Tibial nerve (tissue), 4 donors: ENCODE measurements at regions not wholly inside any gene's neighbourhood (a gene's known extent, or its start where the extent isn't known, plus 50 kb on each side); places are given as distances from the start of the nearest gene placed in this dataset.

Source experiments
- EP300 ChIP-seq, 2 donors: sonication (generic); formaldehyde crosslinking; IDR thresholded peaks; one replicate each; pipeline ENCODE4 v1.6.1; 2017; ENCODE audit warnings: antibody characterized with exemption in 2 of 2, mild to moderate bottlenecking in 1 of 2
- POLR2A ChIP-seq, 2 donors: fragments of 450-650 bp; IDR thresholded peaks; one replicate each; pipeline ENCODE4 v1.6.1; 2017; ENCODE audit warnings: antibody characterized with exemption in 2 of 2, mild to moderate bottlenecking in 2 of 2, moderate library complexity in 2 of 2
- TF ChIP-seq, protein P1 (sequence below), 5 experiments: fragments of 200-600 bp in 3 of 5; fragments of 450-650 bp in 2 of 5; sonication (generic) in 3 of 5; IDR thresholded peaks; one replicate each; pipeline ENCODE4 v1.5.1; 2016 to 2019; ENCODE audit warnings: antibody characterized with exemption in 5 of 5, mild to moderate bottlenecking in 3 of 5, moderate library complexity in 2 of 5

- TF ChIP-seq POLR2A (IDR thresholded peaks at IDR 0.05) (no peak), EP300 (IDR thresholded peaks at IDR 0.05) (no peak)
- TF ChIP-seq, protein P1, sequence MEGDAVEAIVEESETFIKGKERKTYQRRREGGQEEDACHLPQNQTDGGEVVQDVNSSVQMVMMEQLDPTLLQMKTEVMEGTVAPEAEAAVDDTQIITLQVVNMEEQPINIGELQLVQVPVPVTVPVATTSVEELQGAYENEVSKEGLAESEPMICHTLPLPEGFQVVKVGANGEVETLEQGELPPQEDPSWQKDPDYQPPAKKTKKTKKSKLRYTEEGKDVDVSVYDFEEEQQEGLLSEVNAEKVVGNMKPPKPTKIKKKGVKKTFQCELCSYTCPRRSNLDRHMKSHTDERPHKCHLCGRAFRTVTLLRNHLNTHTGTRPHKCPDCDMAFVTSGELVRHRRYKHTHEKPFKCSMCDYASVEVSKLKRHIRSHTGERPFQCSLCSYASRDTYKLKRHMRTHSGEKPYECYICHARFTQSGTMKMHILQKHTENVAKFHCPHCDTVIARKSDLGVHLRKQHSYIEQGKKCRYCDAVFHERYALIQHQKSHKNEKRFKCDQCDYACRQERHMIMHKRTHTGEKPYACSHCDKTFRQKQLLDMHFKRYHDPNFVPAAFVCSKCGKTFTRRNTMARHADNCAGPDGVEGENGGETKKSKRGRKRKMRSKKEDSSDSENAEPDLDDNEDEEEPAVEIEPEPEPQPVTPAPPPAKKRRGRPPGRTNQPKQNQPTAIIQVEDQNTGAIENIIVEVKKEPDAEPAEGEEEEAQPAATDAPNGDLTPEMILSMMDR (IDR thresholded peaks at IDR 0.05) = no peak
These were observed 694.6 kb upstream of the AGA start for GRCh38 chr4:178136736-178137345.
